Left hindlimb (tissue), 1 donor: ENCODE measurements at regions not wholly inside any gene's neighbourhood (a gene's known extent, or its start where the extent isn't known, plus 50 kb on each side); places are given as distances from the start of the nearest gene placed in this dataset.

Experiments used
- DNase-seq: peaks from one replicate; pipeline ENCODE4 v3.0.0-alpha.2; 2018

GRCh38 chr20:51265361-51265760 lies 242.5 kb upstream of the KCNG1 start:
- no peak for DNase-seq

GRCh38 chr20:51262240-51262639 lies 239.3 kb upstream of the KCNG1 start:
- no peak for DNase-seq

- no peak for DNase-seq
Observed at GRCh38 chr20:51259455-51259854, 236.5 kb upstream of the KCNG1 start.

- no peak for DNase-seq
Observed at GRCh38 chr20:51258582-51259165, 235.8 kb upstream of the KCNG1 start.

- DNase-seq: no peak
Observed at GRCh38 chr20:51255417-51255816, 232.5 kb upstream of the KCNG1 start.

- no peak for DNase-seq
Observed at GRCh38 chr20:51253280-51253679, 230.4 kb upstream of the KCNG1 start.

GRCh38 chr20:51249781-51250180 lies 226.9 kb upstream of the KCNG1 start:
- no peak for DNase-seq

GRCh38 chr20:51249215-51249614 lies 226.3 kb upstream of the KCNG1 start:
- DNase-seq: no peak

- DNase-seq: no peak
Observed at GRCh38 chr20:51244466-51244865, 221.6 kb upstream of the KCNG1 start.

GRCh38 chr20:51238675-51239305 lies 215.9 kb upstream of the KCNG1 start:
- no peak for DNase-seq

- no peak for DNase-seq
Observed at GRCh38 chr20:51237791-51238190, 214.9 kb upstream of the KCNG1 start.

- DNase-seq: no peak
Observed at GRCh38 chr20:51237278-51237677, 214.4 kb upstream of the KCNG1 start.

GRCh38 chr20:51236421-51236820 lies 213.5 kb upstream of the KCNG1 start:
- no peak for DNase-seq

- DNase-seq: no peak
Observed at GRCh38 chr20:51233345-51233744, 210.4 kb upstream of the KCNG1 start.

- no peak for DNase-seq
Observed at GRCh38 chr20:51230727-51231126, 207.8 kb upstream of the KCNG1 start.

- DNase-seq: no peak
Observed at GRCh38 chr20:51228763-51229162, 205.9 kb upstream of the KCNG1 start.

GRCh38 chr20:51227744-51228143 lies 204.8 kb upstream of the KCNG1 start:
- DNase-seq: no peak

- DNase-seq: no peak
Observed at GRCh38 chr20:51223183-51223720, 200.3 kb upstream of the KCNG1 start.

- DNase-seq: no peak
Observed at GRCh38 chr20:51221791-51222408, 199.0 kb upstream of the KCNG1 start.

GRCh38 chr20:51221103-51221502 lies 198.2 kb upstream of the KCNG1 start:
- no peak for DNase-seq

- DNase-seq: no peak
Observed at GRCh38 chr20:51220293-51220706, 197.4 kb upstream of the KCNG1 start.

- no peak for DNase-seq
Observed at GRCh38 chr20:51219544-51219943, 196.6 kb upstream of the KCNG1 start.

GRCh38 chr20:51218603-51219002 lies 195.7 kb upstream of the KCNG1 start:
- DNase-seq: no peak

GRCh38 chr20:51217347-51218045 lies 194.6 kb upstream of the KCNG1 start:
- no peak for DNase-seq
